ENCODE measurements at regions not wholly inside any gene's neighbourhood (a gene's known extent, or its start where the extent isn't known, plus 50 kb on each side); places are given as distances from the start of the nearest gene placed in this dataset.

DNA sequence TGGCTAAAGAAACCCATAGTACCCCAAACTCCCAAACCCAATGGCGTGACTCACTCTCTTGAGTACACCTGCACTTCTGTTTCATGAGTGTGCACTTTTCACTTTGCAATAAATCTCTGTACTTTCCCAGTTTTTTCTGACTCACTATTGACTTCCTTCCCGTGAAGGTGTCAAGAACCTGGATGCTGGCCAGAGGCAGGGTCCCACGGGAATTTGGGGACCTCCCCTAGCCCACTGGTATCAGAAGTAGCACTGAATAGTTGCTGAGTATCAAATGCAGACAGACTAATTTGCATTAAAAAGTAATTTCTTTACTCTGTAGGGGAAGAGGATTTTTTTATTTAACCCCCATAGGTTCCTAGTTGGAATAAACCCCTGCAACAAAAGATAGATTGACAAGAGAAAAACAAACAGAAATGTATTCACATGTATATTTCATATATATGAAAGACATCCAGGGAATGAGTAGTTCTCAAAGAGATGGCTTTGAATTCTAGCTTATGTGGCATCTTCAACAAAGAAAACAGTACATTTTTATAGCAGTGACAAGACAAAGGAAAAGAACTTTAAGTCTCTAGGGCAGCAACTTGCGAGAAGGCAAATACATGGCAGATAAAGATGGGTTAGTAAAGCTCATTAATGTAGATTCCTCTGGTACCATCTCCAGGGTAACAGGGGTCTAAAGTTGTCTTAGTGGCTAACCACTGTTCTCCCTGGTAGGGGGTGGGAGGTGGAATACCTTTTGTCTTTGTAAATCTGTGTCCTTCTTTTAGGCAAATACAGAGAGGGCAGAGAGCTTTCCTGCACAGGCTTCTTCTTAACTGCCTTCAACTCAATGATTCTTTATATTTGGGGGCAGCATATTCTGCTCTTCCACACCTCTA lies 385.5 kb upstream of the PDZRN3 start:
- no peaks in the 10 kb centered on the region for H3K9me2 ChIP-seq (ENCODE audit: insufficient read depth, low read length)
- no peaks in the 10 kb centered on the region for H3K79me2 ChIP-seq (replicated peaks; ENCODE audit: insufficient read depth, low read length)

GRCh38 chr3:74004386-74004785 lies 379.6 kb upstream of the PDZRN3 start:
- Histone ChIP-seq H3K27ac (ENCODE audit: low read length) (no peak overlapping the region), H3K36me3 (ENCODE audit: insufficient read depth, low read length) (no peaks in the 10 kb centered on the region), H3K9me2 (ENCODE audit: insufficient read depth, low read length) (no peaks in the 10 kb centered on the region), H4K20me1 (ENCODE audit: insufficient read depth) (no peaks in the 10 kb centered on the region), H3K79me2 (replicated peaks; ENCODE audit: insufficient read depth, low read length) (no peaks in the 10 kb centered on the region), H3K27me3 (ENCODE audit: insufficient read depth, low read depth, low read length) (no peaks in the 10 kb centered on the region), H3K9ac (ENCODE audit: low read length) (no peak overlapping the region), H3K4me3 (ENCODE audit: low read length) (no peak overlapping the region), H3K9me3 (ENCODE audit: low read length) (no peaks in the 10 kb centered on the region), H2AFZ (ENCODE audit: low read depth, low read length) (no peak overlapping the region), H3F3A (ENCODE audit: insufficient read depth, low read length, poor library complexity, severe bottlenecking) (no peaks in the 10 kb centered on the region), H3K4me2 (ENCODE audit: low read length) (no peak overlapping the region)
- TF ChIP-seq POLR2AphosphoS5 (IDR thresholded peaks at IDR 0.05): no peak
- no peak for TF ChIP-seq MXI1 (conservative IDR thresholded peaks at IDR 0.05; ENCODE audit: poor library complexity, severe bottlenecking)
- no peak for TF ChIP-seq EZH2 (IDR thresholded peaks at IDR 0.05; ENCODE audit: borderline replicate concordance, insufficient read depth, low read length, poor library complexity, severe bottlenecking)
- TF ChIP-seq, protein P1, sequence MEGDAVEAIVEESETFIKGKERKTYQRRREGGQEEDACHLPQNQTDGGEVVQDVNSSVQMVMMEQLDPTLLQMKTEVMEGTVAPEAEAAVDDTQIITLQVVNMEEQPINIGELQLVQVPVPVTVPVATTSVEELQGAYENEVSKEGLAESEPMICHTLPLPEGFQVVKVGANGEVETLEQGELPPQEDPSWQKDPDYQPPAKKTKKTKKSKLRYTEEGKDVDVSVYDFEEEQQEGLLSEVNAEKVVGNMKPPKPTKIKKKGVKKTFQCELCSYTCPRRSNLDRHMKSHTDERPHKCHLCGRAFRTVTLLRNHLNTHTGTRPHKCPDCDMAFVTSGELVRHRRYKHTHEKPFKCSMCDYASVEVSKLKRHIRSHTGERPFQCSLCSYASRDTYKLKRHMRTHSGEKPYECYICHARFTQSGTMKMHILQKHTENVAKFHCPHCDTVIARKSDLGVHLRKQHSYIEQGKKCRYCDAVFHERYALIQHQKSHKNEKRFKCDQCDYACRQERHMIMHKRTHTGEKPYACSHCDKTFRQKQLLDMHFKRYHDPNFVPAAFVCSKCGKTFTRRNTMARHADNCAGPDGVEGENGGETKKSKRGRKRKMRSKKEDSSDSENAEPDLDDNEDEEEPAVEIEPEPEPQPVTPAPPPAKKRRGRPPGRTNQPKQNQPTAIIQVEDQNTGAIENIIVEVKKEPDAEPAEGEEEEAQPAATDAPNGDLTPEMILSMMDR (IDR thresholded peaks at IDR 0.05; ENCODE audit: poor library complexity, severe bottlenecking): no peak
- TF ChIP-seq, protein P2, sequence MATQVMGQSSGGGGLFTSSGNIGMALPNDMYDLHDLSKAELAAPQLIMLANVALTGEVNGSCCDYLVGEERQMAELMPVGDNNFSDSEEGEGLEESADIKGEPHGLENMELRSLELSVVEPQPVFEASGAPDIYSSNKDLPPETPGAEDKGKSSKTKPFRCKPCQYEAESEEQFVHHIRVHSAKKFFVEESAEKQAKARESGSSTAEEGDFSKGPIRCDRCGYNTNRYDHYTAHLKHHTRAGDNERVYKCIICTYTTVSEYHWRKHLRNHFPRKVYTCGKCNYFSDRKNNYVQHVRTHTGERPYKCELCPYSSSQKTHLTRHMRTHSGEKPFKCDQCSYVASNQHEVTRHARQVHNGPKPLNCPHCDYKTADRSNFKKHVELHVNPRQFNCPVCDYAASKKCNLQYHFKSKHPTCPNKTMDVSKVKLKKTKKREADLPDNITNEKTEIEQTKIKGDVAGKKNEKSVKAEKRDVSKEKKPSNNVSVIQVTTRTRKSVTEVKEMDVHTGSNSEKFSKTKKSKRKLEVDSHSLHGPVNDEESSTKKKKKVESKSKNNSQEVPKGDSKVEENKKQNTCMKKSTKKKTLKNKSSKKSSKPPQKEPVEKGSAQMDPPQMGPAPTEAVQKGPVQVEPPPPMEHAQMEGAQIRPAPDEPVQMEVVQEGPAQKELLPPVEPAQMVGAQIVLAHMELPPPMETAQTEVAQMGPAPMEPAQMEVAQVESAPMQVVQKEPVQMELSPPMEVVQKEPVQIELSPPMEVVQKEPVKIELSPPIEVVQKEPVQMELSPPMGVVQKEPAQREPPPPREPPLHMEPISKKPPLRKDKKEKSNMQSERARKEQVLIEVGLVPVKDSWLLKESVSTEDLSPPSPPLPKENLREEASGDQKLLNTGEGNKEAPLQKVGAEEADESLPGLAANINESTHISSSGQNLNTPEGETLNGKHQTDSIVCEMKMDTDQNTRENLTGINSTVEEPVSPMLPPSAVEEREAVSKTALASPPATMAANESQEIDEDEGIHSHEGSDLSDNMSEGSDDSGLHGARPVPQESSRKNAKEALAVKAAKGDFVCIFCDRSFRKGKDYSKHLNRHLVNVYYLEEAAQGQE (IDR thresholded peaks at IDR 0.05; ENCODE audit: borderline replicate concordance): no peak
- no peak for TF ChIP-seq TAF1 (IDR thresholded peaks at IDR 0.05; ENCODE audit: low read depth)
- TF ChIP-seq RAD21 (conservative IDR thresholded peaks at IDR 0.05): no peak
- TF ChIP-seq SMC3 (conservative IDR thresholded peaks at IDR 0.05; ENCODE audit: poor library complexity): no peak
- no peak for TF ChIP-seq EP300 (conservative IDR thresholded peaks at IDR 0.05; ENCODE audit: poor library complexity, severe bottlenecking)

More for the DNA sequence above, 385.5 kb upstream of the PDZRN3 start:
- Histone ChIP-seq H3K27ac (ENCODE audit: low read length) (no peak overlapping the region), H3K9ac (ENCODE audit: low read length) (no peak overlapping the region), H3K4me2 (ENCODE audit: low read length) (no peak overlapping the region), H2AFZ (ENCODE audit: low read depth, low read length) (peak overlapping the region; percentile 16), H4K20me1 (ENCODE audit: insufficient read depth) (no peaks in the 10 kb centered on the region), H3K36me3 (ENCODE audit: insufficient read depth, low read length) (no peaks in the 10 kb centered on the region), H3F3A (ENCODE audit: insufficient read depth, low read length, poor library complexity, severe bottlenecking) (no peaks in the 10 kb centered on the region), H3K27me3 (ENCODE audit: insufficient read depth, low read depth, low read length) (no peaks in the 10 kb centered on the region), H3K4me3 (ENCODE audit: low read length) (no peak overlapping the region), H3K9me3 (ENCODE audit: low read length) (no peaks in the 10 kb centered on the region)
- TF ChIP-seq POLR2AphosphoS5 (IDR thresholded peaks at IDR 0.05): no peak
- no peak for TF ChIP-seq EP300 (conservative IDR thresholded peaks at IDR 0.05; ENCODE audit: poor library complexity, severe bottlenecking)
- TF ChIP-seq, protein P2 (IDR thresholded peaks at IDR 0.05; ENCODE audit: borderline replicate concordance): no peak
- TF ChIP-seq MXI1 (conservative IDR thresholded peaks at IDR 0.05; ENCODE audit: poor library complexity, severe bottlenecking): no peak
- TF ChIP-seq, protein P1 (IDR thresholded peaks at IDR 0.05; ENCODE audit: poor library complexity, severe bottlenecking): no peak
- no peak for TF ChIP-seq EZH2 (IDR thresholded peaks at IDR 0.05; ENCODE audit: borderline replicate concordance, insufficient read depth, low read length, poor library complexity, severe bottlenecking)
- no peak for TF ChIP-seq RAD21 (conservative IDR thresholded peaks at IDR 0.05)
- no peak for TF ChIP-seq TAF1 (IDR thresholded peaks at IDR 0.05; ENCODE audit: low read depth)
- no peak for TF ChIP-seq SMC3 (conservative IDR thresholded peaks at IDR 0.05; ENCODE audit: poor library complexity)
